Activated CD4-positive, alpha-beta memory T cell treated with anti-CD3 and anti-CD28 coated beads, Interleukin-2, amount 10 ng/mL, durations not matched to agents 7 days and 5 days (primary cell): ENCODE measurements at regions not wholly inside any gene's neighbourhood (a gene's known extent, or its start where the extent isn't known, plus 50 kb on each side); places are given as distances from the start of the nearest gene placed in this dataset.

ENCODE experiments used
- CTCF ChIA-PET: fragments of 350-600 bp; sonication (Branson Sonifier 250); formaldehyde crosslinking; loops from one replicate; lab custom pipeline; 2021; ENCODE audit warnings: antibody characterized with exemption, inconsistent platforms; lab: Charles Lee
- POLR2A ChIA-PET: fragments of 350-600 bp; sonication (Branson Sonifier 250); formaldehyde crosslinking; loops from one replicate; lab custom pipeline; 2021; ENCODE audit warnings: antibody characterized with exemption; lab: Charles Lee
- DNase-seq: peaks from one replicate; pipeline ENCODE4 v3.0.0-alpha.2; 2020
- H3K27ac Mint-ChIP-seq: one replicate; pipeline ENCODE4 v1.8.0; 2021; ENCODE audit warnings: mild to moderate bottlenecking, mixed read lengths
- H3K27me3 Mint-ChIP-seq: one replicate; pipeline ENCODE4 v1.8.0; 2021; ENCODE audit warnings: mixed read lengths
- H3K36me3 Mint-ChIP-seq: one replicate; pipeline ENCODE4 v1.8.0; 2021; ENCODE audit warnings: low read depth, mixed read lengths
- H3K4me1 Mint-ChIP-seq: one replicate; pipeline ENCODE4 v1.8.0; 2021; ENCODE audit warnings: mixed read lengths
- H3K4me3 Mint-ChIP-seq: one replicate; pipeline ENCODE4 v1.8.0; 2021; ENCODE audit warnings: mild to moderate bottlenecking, mixed read lengths
- H3K9me3 Mint-ChIP-seq: one replicate; pipeline ENCODE4 v1.8.0; 2021; ENCODE audit warnings: mixed read lengths

DNA sequence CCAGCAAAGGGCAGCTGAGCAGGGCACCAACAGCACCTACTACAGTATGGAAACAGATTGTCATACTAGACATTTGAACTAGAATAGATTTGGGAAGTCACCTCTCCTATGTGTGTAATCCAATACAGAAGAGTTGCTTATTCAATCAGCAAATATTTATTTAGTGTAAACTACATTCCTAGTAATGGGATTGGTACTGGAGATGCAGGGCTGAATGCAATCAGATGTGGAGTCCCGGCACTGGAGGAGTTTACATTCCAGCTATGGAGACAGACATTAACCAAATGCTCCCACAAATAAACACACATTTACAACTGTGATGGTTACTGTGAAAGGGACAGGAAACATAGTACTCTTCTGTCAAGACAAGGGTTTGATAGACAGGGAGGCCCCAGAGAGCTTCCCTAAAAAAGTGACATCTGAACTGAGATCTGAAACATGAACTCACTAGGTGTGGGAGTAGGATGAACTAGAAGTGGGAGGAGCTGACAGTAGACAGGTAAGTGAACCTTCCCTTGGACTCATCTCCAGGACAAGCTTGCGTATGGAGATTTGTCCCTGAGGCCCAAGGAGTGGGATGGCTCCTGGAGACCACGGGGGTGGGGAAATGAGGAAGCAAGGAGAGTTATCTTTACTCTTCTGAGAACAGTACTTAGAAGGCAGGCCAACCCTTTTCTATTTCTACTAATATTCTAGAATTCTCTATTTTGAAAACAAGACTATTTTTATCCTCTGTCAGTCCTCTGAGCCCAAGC, 420.5 kb downstream of the MAFB start:
- ChIA-PET POLR2A (no interaction called here), CTCF (no interaction called here)
- Mint-ChIP-seq H3K27ac (no peak overlapping the region), H3K4me3 (no peak overlapping the region), H3K9me3 (no peaks in the 10 kb centered on the region), H3K27me3 (no peaks in the 10 kb centered on the region), H3K36me3 (no peaks in the 10 kb centered on the region), H3K4me1 (no peaks in the 10 kb centered on the region)
- DNase-seq, result no peak

GRCh38 chr20:40265825-40266533, 423.1 kb downstream of the MAFB start:
- H3K9me3 Mint-ChIP-seq, result no peaks in the 10 kb centered on the region

DNA sequence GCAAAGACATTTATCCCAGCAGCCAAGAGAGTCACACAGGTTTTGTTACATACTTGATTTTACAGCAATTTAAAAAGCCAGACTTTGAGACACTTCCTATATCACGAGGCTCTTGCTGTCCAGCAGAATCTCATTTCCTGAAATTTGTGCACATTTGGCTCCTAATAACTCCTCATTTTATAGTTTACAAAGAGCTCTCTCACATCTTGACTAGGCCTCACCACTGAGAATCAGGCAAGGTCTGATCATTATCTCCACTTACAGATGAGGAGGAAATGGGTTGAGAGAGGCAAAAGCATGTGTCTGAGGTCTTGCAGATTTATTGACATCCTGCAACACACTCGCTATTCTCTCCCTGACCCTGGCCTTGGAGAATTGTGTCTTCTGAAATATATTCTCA, 426.8 kb downstream of the MAFB start:
- H3K4me1 Mint-ChIP-seq, result no peaks in the 10 kb centered on the region
- no peaks in the 10 kb centered on the region for H3K9me3 Mint-ChIP-seq
- CTCF ChIA-PET, result no interaction called here
- no peak overlapping the region for H3K27ac Mint-ChIP-seq
- H3K4me3 Mint-ChIP-seq, result no peak overlapping the region
- H3K36me3 Mint-ChIP-seq, result no peaks in the 10 kb centered on the region
- no peak for DNase-seq
- no peaks in the 10 kb centered on the region for H3K27me3 Mint-ChIP-seq
- POLR2A ChIA-PET, result no interaction called here

More at GRCh38 chr20:40265825-40266533, 423.1 kb downstream of the MAFB start:
- Mint-ChIP-seq H3K27ac (no peak overlapping the region), H3K27me3 (no peaks in the 10 kb centered on the region), H3K36me3 (no peaks in the 10 kb centered on the region), H3K4me3 (no peak overlapping the region), H3K4me1 (no peaks in the 10 kb centered on the region)
- POLR2A ChIA-PET, result no interaction called here
- CTCF ChIA-PET, result no interaction called here
- DNase-seq, result no peak

DNA sequence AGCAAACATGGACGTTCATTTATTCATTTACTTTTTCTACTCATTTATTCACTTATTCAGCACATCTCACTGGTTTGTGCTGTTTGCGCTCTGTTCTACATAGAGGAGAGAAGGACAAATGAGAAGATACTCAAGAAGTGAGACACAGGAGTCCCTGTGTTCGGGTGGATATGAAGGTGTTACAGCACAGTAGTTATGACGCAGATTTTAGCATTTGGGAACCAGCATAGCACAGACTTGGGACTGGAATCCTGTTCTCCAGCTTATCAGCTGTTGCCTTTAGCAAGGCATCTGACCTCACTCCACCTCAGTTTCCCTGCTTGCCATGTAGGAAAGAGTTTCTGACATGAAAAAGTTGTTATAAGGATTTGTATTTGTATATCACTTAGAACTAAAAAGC, 430.1 kb downstream of the MAFB start:
- Mint-ChIP-seq H3K4me1 (no peaks in the 10 kb centered on the region), H3K4me3 (no peak overlapping the region), H3K27ac (no peak overlapping the region), H3K36me3 (no peaks in the 10 kb centered on the region), H3K27me3 (no peaks in the 10 kb centered on the region), H3K9me3 (no peaks in the 10 kb centered on the region)
- ChIA-PET POLR2A (no interaction called here), CTCF (no interaction called here)
- DNase-seq, result no peak

- no peak overlapping the region for H3K27ac Mint-ChIP-seq
- no peaks in the 10 kb centered on the region for H3K9me3 Mint-ChIP-seq
- H3K36me3 Mint-ChIP-seq, result no peaks in the 10 kb centered on the region
- POLR2A ChIA-PET, result no interaction called here
- H3K4me1 Mint-ChIP-seq, result no peaks in the 10 kb centered on the region
- H3K4me3 Mint-ChIP-seq, result no peak overlapping the region
- CTCF ChIA-PET, result no interaction called here
- no peaks in the 10 kb centered on the region for H3K27me3 Mint-ChIP-seq
- DNase-seq, result no peak
These were observed 431.3 kb downstream of the MAFB start for GRCh38 chr20:40257763-40258162.

DNA sequence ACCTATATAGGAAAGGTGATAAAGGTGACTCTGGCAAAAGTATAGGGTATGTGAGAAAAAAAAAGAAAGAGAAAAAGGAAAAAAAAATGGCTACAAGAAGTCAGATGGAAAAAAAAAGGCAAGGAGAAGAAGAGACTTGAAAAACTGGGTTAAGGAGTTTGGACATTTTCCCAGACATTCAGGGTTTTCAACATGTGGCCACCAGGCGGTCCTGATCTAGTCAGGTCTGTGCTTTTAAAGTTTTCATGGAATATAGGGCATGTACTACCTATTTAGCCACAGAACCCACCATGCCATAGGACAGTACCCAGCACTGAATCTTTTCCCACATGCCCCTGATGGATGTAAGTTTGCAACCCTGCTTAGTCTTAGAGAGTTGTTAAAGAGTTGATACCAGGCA, 433.7 kb downstream of the MAFB start:
- DNase-seq, result no peak
- CTCF ChIA-PET, result no interaction called here
- Mint-ChIP-seq H3K4me3 (no peak overlapping the region), H3K27ac (no peak overlapping the region), H3K4me1 (no peaks in the 10 kb centered on the region), H3K27me3 (no peaks in the 10 kb centered on the region), H3K9me3 (no peaks in the 10 kb centered on the region), H3K36me3 (no peaks in the 10 kb centered on the region)
- POLR2A ChIA-PET, result no interaction called here

GRCh38 chr20:40254023-40254772, 434.8 kb downstream of the MAFB start:
- Mint-ChIP-seq H3K27me3 (no peaks in the 10 kb centered on the region), H3K4me1 (no peaks in the 10 kb centered on the region), H3K36me3 (no peaks in the 10 kb centered on the region), H3K27ac (no peak overlapping the region), H3K9me3 (no peaks in the 10 kb centered on the region), H3K4me3 (no peak overlapping the region)
- ChIA-PET POLR2A (no interaction called here), CTCF (interaction anchor here (0.7 kb wide), 1 partner anchor 100 kb away, joined by 3 read pairs; no protein-coding TSS in a partner anchor)
- no peak for DNase-seq

DNA sequence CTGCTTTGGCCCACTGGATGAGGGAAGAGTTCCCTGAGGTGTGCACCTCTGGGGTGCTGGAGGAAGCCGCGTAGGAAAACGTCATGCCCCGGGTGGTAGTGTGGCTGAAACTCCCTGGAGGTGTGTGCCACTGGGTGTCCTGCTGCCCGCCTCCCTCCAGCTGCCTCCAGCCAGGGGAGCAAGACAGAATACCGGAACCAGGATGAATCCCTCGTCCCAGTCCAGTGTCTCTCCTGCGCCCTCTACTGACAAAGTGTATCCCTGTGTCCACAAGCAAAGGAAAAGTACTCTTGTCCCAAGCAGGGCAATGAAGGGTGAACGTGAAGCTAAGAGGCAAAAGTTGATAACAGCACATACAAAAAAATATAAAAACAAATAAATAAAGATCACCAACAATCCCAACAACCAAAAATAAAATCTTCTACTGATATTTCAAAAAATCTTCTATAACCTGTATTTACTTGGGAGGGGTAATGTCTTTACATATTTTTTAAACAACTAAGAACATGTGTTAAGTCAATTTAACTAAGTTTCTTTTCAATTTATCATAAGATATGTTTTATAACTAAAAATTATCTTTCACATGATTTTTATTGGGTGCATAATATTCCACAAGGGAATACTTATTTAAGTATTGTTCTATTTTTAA, 437.6 kb downstream of the MAFB start:
- Mint-ChIP-seq H3K4me3 (no peak overlapping the region), H3K36me3 (no peaks in the 10 kb centered on the region), H3K27ac (no peak overlapping the region), H3K4me1 (no peaks in the 10 kb centered on the region), H3K9me3 (no peaks in the 10 kb centered on the region), H3K27me3 (no peaks in the 10 kb centered on the region)
- DNase-seq, result no peak
- POLR2A ChIA-PET, result no interaction called here
- CTCF ChIA-PET, result no interaction called here

DNA sequence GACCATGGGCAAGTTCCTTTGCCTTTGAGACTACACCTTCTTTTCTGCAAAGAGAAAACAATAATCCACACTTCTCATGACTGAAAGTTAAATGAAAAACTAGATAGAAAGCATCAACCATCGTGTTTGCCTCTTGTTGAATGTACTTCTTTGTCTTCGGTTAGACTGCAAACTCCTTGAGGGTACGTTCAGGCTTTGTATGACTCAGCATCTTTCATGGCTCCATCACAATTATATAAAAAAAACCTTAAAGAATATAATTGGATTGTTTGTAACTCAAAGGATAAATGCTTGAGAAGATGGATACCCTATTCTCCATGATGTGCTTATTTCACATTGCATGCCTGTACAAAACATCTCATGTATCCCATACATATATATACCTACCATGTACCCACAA, 439.2 kb downstream of the MAFB start:
- no peak for DNase-seq
- Mint-ChIP-seq H3K27ac (no peak overlapping the region), H3K27me3 (no peaks in the 10 kb centered on the region), H3K9me3 (no peaks in the 10 kb centered on the region), H3K36me3 (no peaks in the 10 kb centered on the region), H3K4me3 (no peak overlapping the region), H3K4me1 (no peaks in the 10 kb centered on the region)
- POLR2A ChIA-PET, result no interaction called here
- CTCF ChIA-PET, result no interaction called here

DNA sequence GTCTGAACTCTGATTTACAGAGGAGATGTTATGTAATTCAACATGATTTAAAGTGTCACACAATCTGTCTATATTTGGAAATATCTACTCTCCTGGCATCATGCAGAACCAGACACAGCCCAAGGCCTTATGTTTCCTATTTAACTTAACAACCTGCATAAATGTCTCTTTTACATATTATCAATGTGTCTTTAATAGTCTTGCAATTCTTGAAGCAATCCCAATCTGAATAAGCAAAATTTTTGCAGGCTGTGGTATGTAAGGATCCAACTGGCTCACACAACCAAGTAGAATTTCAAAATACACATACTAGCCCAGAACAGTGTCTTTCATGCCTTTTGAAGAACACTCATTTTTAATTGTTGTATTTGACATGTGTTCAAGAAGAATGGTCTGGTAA, 443.2 kb downstream of the MAFB start:
- no peak overlapping the region for H3K27ac Mint-ChIP-seq
- CTCF ChIA-PET, result no interaction called here
- H3K4me3 Mint-ChIP-seq, result no peak overlapping the region
- POLR2A ChIA-PET, result no interaction called here
- H3K36me3 Mint-ChIP-seq, result no peaks in the 10 kb centered on the region
- H3K9me3 Mint-ChIP-seq, result no peaks in the 10 kb centered on the region
- H3K4me1 Mint-ChIP-seq, result no peaks in the 10 kb centered on the region
- H3K27me3 Mint-ChIP-seq, result no peaks in the 10 kb centered on the region
- DNase-seq, result no peak

DNA sequence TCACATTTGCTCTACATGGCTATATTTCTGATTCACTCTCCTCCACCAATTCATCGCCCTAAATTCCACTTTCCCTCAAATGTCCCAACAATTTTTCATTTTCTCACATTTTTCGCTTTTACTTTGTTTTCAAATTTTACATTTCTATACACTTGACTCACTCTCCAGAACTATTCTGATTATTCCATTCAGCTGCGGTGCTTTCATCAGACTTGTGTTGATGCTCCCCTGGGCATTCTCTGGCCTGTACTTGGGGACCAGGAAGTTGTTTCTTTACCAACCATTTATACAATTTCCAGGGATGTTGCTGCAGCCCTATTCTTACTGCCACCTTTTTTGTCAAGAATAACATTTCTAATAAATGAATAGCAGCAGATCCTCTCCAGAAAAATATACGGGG, 444.8 kb downstream of the MAFB start:
- Mint-ChIP-seq H3K9me3 (no peaks in the 10 kb centered on the region), H3K4me3 (no peak overlapping the region), H3K27ac (no peak overlapping the region), H3K4me1 (no peaks in the 10 kb centered on the region), H3K27me3 (no peaks in the 10 kb centered on the region), H3K36me3 (no peaks in the 10 kb centered on the region)
- no peak for DNase-seq
- CTCF ChIA-PET, result no interaction called here
- POLR2A ChIA-PET, result no interaction called here

DNA sequence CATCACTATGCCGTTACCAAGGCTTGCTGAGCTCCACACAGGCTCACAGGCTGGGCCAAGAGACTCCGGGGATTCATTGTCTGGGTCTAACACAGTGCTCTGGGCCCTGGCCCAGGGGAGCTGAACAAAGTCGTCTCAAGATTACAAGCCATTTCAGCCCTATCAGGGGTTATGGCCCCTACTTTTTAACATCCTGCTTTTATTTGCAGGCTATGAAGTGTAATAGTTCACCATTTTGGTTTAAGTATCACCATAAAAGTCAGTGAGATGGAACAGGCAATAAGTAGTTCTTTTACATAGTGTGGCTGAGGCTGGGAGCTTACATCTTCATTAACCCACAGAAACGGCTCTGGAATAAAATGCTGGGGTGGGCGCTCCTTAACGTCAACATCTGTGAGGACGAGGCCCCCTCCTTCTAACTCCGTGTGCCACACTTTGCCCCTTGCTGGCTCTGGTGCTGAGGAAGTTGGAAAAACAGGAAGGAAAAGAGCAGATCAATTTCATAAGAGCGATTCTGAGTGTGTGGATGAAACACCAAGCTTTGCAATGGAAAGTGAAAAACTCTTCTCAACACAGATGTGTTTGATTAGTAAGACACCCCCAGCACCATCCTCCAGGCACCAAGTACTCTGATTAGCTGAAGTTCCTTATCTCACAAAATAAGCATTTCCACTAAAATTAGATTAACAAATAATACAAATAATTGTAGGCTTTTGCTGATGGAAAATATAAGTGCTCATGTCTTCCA, 447.3 kb downstream of the MAFB start:
- Mint-ChIP-seq H3K4me1 (no peaks in the 10 kb centered on the region), H3K27me3 (no peaks in the 10 kb centered on the region), H3K9me3 (no peaks in the 10 kb centered on the region), H3K27ac (no peak overlapping the region), H3K4me3 (no peak overlapping the region), H3K36me3 (no peaks in the 10 kb centered on the region)
- DNase-seq, result no peak
- ChIA-PET CTCF (no interaction called here), POLR2A (no interaction called here)
